ENCODE measurements at regions not wholly inside any gene's neighbourhood (a gene's known extent, or its start where the extent isn't known, plus 50 kb on each side); places are given as distances from the start of the nearest gene placed in this dataset.

GRCh38 chr5:92616085-92616484 is 964.9 kb downstream of the NR2F1-AS1 start:
- no peak for TF ChIP-seq CTCF (IDR thresholded peaks at IDR 0.05)
- TF ChIP-seq EZH2 (IDR thresholded peaks at IDR 0.05; ENCODE audit: borderline replicate concordance, insufficient read depth, low read depth, low read length, poor library complexity, severe bottlenecking), result no peak

Data from B cell (primary cell).